HG03354 (cell line): ENCODE measurements at regions not wholly inside any gene's neighbourhood (a gene's known extent, or its start where the extent isn't known, plus 50 kb on each side); places are given as distances from the start of the nearest gene placed in this dataset.

Source experiments
- ATAC-seq: cut with Tn5 transposase; IDR thresholded peaks from one replicate; pipeline ENCODE4 v1.9.1; 2021; ENCODE audit warnings: mild to moderate bottlenecking; ENCODE audit not compliant: unreplicated experiment, poor library complexity, severe bottlenecking

- ATAC-seq: no peak
These were observed 421.8 kb upstream of the MEX3C start for GRCh38 chr18:51619283-51619682.

- ATAC-seq: peak; percentile 65
These were observed 423.8 kb upstream of the MEX3C start for GRCh38 chr18:51621113-51621863.

- ATAC-seq: no peak
These were observed 424.3 kb upstream of the MEX3C start for GRCh38 chr18:51621864-51622160.

- no peak for ATAC-seq
These were observed 425.2 kb upstream of the MEX3C start for GRCh38 chr18:51622702-51623101.

- ATAC-seq: no peak
These were observed 426.2 kb upstream of the MEX3C start for GRCh38 chr18:51623653-51624052.

- ATAC-seq: peak; percentile 46
These were observed 433.2 kb upstream of the MEX3C start for GRCh38 chr18:51630706-51631105.

- no peak for ATAC-seq
These were observed 440.4 kb upstream of the MEX3C start for GRCh38 chr18:51637881-51638280.

- ATAC-seq: no peak
These were observed 442.1 kb upstream of the MEX3C start for GRCh38 chr18:51639541-51639940.

- ATAC-seq: no peak
These were observed 446.0 kb upstream of the MEX3C start for GRCh38 chr18:51643483-51643882.

GRCh38 chr18:51645607-51646006, 448.1 kb upstream of the MEX3C start:
- ATAC-seq: no peak

GRCh38 chr18:51647346-51647745, 449.9 kb upstream of the MEX3C start:
- ATAC-seq: no peak

- no peak for ATAC-seq
These were observed 450.5 kb upstream of the MEX3C start for GRCh38 chr18:51647942-51648341.

GRCh38 chr18:51649796-51650195, 452.3 kb upstream of the MEX3C start:
- no peak for ATAC-seq

GRCh38 chr18:51651761-51652160, 454.3 kb upstream of the MEX3C start:
- no peak for ATAC-seq

GRCh38 chr18:51653507-51654213, 456.2 kb upstream of the MEX3C start:
- ATAC-seq: no peak

- peak; percentile 80 for ATAC-seq
These were observed 457.2 kb upstream of the MEX3C start for GRCh38 chr18:51654488-51655326.

GRCh38 chr18:51655327-51655698, 457.8 kb upstream of the MEX3C start:
- ATAC-seq: peak; percentile 84

GRCh38 chr18:51656249-51656648, 458.8 kb upstream of the MEX3C start:
- ATAC-seq: no peak

- ATAC-seq: no peak
These were observed 461.0 kb upstream of the MEX3C start for GRCh38 chr18:51658436-51658835.

GRCh38 chr18:51659781-51660180, 462.3 kb upstream of the MEX3C start:
- ATAC-seq: no peak
